Fibroblast of lung (primary cell): ENCODE measurements at regions not wholly inside any gene's neighbourhood (a gene's known extent, or its start where the extent isn't known, plus 50 kb on each side); places are given as distances from the start of the nearest gene placed in this dataset.
"Not testable (repeated sequence)": the region's sequence is repeated elsewhere in the genome, so short reads cannot be mapped to it uniquely, and the experiment has no call there.

ENCODE experiments used
- DNase-seq, 2 donors: peaks; one replicate each; pipeline versions ENCODE4 v3.0.0 to v3.0.0-alpha.2; 2010; ENCODE audit warnings: low read depth in 2 of 2
- H2AFZ ChIP-seq: 2 replicates; pipeline ENCODE4 v1.5.1; 2012; ENCODE audit warnings: low read length, control low read depth, inconsistent platforms
- H3K27ac ChIP-seq: 2 replicates; pipeline ENCODE4 v1.5.1; 2011; ENCODE audit warnings: low read length, control low read depth; ENCODE audit not compliant: insufficient read depth
- H3K27me3 ChIP-seq: 2 replicates; pipeline ENCODE4 v1.5.1; 2011; ENCODE audit warnings: mild to moderate bottlenecking, low read length; ENCODE audit not compliant: control insufficient read depth, insufficient read depth
- H3K36me3 ChIP-seq: 2 replicates; pipeline ENCODE4 v1.5.1; 2011; ENCODE audit warnings: low read length; ENCODE audit not compliant: control insufficient read depth, insufficient read depth
- H3K4me1 ChIP-seq: 2 replicates; pipeline ENCODE4 v1.5.1; 2011; ENCODE audit warnings: low read length; ENCODE audit not compliant: control insufficient read depth, insufficient read depth; ENCODE audit errors: extremely low read depth
- H3K4me2 ChIP-seq: 2 replicates; pipeline ENCODE4 v1.5.1; 2011; ENCODE audit warnings: low read length, control low read depth; ENCODE audit not compliant: insufficient read depth; ENCODE audit errors: extremely low read depth
- H3K4me3 ChIP-seq, 4 experiments: fragments of 200-600 bp in 1 of 4; sonication (generic) in 1 of 4; replicated peaks in 1 of 4; 2 replicates each; pipeline ENCODE4 v1.5.1; 2011 to 2016; ENCODE audit warnings: low read length in 4 of 4, low read depth in 3 of 4, mild to moderate bottlenecking in 3 of 4, control low read depth in 2 of 4, inconsistent platforms in 1 of 4, mixed read lengths in 1 of 4; ENCODE audit not compliant: insufficient read depth in 1 of 4; ENCODE audit errors: control extremely low read depth in 1 of 4
- H3K79me2 ChIP-seq: 2 replicates; pipeline ENCODE4 v1.5.1; 2012; ENCODE audit warnings: mild to moderate bottlenecking, low read length, inconsistent platforms; ENCODE audit not compliant: control insufficient read depth, insufficient read depth
- H3K9ac ChIP-seq: 2 replicates; pipeline ENCODE4 v1.5.1; 2011; ENCODE audit warnings: mild to moderate bottlenecking, low read length, control low read depth; ENCODE audit not compliant: insufficient read depth
- H3K9me3 ChIP-seq: 2 replicates; pipeline ENCODE4 v1.5.1; 2012; ENCODE audit warnings: low read depth, low read length; ENCODE audit not compliant: control insufficient read depth, insufficient read depth
- H4K20me1 ChIP-seq: 2 replicates; pipeline ENCODE4 v1.5.1; 2011; ENCODE audit warnings: low read length; ENCODE audit not compliant: control insufficient read depth, insufficient read depth; ENCODE audit errors: extremely low read depth
- EZH2 ChIP-seq: IDR thresholded peaks from 2 replicates; pipeline ENCODE4 v1.5.1; 2012; ENCODE audit warnings: low read length, control low read depth, mild to moderate bottlenecking; ENCODE audit errors: missing control alignments
- TF ChIP-seq, protein P1 (sequence below), 2 donors: IDR thresholded peaks in 1 of 2; conservative IDR thresholded peaks in 1 of 2; 1 replicate in 1 of 2; 2 replicates in 1 of 2; pipeline ENCODE4 v1.5.1; 2011 to 2012; ENCODE audit warnings: low read length in 2 of 2, control low read depth in 1 of 2, inconsistent platforms in 1 of 2, low read depth in 1 of 2, mild to moderate bottlenecking in 1 of 2

DNA sequence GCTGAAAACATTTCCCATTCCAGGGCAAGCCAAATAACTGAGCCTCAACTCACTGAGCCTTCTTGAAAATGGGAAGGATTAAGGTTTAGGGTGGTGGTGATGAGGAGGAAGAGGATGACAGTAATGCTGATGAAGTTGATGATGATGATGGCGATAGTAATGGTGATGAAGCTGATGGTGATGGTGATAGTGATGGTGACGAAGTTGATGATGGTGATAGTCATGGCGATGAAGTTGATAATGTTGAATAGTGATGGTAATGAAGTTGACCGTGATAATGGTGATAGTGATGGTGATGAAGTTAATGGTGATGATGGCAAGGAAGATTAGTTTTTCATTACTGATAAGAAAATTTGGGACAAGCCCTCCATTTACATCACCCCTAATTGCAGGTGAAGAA, 285.8 kb upstream of the DYNLRB2 start:
- no peaks in the 10 kb centered on the region for H3K27me3 ChIP-seq
- no peaks in the 10 kb centered on the region for H3K4me1 ChIP-seq
- DNase-seq, result no peak
- no peaks in the 10 kb centered on the region for H4K20me1 ChIP-seq
- H3K4me3 ChIP-seq, result no peak overlapping the region
- no peak overlapping the region for H3K4me2 ChIP-seq
- no peak overlapping the region for H3K27ac ChIP-seq
- TF ChIP-seq, protein P1, sequence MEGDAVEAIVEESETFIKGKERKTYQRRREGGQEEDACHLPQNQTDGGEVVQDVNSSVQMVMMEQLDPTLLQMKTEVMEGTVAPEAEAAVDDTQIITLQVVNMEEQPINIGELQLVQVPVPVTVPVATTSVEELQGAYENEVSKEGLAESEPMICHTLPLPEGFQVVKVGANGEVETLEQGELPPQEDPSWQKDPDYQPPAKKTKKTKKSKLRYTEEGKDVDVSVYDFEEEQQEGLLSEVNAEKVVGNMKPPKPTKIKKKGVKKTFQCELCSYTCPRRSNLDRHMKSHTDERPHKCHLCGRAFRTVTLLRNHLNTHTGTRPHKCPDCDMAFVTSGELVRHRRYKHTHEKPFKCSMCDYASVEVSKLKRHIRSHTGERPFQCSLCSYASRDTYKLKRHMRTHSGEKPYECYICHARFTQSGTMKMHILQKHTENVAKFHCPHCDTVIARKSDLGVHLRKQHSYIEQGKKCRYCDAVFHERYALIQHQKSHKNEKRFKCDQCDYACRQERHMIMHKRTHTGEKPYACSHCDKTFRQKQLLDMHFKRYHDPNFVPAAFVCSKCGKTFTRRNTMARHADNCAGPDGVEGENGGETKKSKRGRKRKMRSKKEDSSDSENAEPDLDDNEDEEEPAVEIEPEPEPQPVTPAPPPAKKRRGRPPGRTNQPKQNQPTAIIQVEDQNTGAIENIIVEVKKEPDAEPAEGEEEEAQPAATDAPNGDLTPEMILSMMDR (conservative IDR thresholded peaks at IDR 0.05 in 1 of 2, IDR thresholded peaks at IDR 0.05 in 1 of 2; ENCODE audit: low read depth in 1 of 2, low read length in 2 of 2), result no peak
- no peaks in the 10 kb centered on the region for H3K79me2 ChIP-seq
- H2AFZ ChIP-seq, result no peak overlapping the region
- H3K9ac ChIP-seq, result no peak overlapping the region
- no peaks in the 10 kb centered on the region for H3K9me3 ChIP-seq
- H3K36me3 ChIP-seq, result no peaks in the 10 kb centered on the region

DNA sequence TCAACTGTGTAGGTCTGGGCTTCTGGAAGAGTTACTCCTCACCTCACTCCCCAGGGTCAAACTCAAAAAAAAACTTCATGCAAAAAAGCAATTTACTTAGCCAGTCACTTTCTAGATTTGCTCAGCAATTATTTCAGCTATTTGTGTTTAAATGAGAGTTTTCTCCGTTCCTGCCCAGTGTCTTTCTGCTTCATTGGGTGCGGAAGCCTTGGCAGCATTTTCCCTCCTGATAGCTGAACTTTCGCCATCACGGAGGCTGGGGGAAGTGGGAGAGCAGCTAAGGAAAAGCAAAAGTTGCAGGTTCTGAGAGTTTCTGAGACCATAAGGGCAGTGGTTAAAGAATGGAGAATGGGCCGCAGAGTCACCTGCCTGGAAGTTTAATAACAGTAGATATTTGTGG, 287.1 kb upstream of the DYNLRB2 start:
- no peaks in the 10 kb centered on the region for H3K79me2 ChIP-seq

DNA sequence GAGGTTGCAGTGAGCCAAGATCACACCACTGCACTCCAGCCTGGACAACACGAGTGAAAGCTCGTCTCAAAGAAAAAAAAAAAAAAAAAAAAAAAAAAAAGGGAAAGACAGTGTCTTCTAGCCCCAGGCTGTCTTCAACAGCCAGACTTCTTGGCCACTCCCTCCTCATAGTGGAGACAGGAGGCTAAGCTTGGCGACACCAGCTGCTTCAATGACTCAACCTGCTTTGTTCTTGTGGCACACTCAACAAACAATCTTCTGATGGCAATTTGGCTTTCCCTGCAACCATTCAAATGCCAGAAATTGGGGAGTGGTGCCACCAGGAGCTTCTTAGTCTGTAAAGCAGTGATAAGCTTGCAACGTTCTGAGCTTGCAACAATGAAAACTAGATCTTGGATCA, 290.4 kb upstream of the DYNLRB2 start:
- Histone ChIP-seq H3K36me3 (no peaks in the 10 kb centered on the region), H2AFZ (no peak overlapping the region), H3K9ac (no peak overlapping the region), H3K9me3 (no peaks in the 10 kb centered on the region), H3K4me3 (no peak overlapping the region), H3K79me2 (no peaks in the 10 kb centered on the region), H4K20me1 (no peaks in the 10 kb centered on the region), H3K27me3 (no peaks in the 10 kb centered on the region), H3K27ac (no peak overlapping the region), H3K4me2 (no peak overlapping the region), H3K4me1 (no peaks in the 10 kb centered on the region)
- TF ChIP-seq, protein P1 (conservative IDR thresholded peaks at IDR 0.05 in 1 of 2, IDR thresholded peaks at IDR 0.05 in 1 of 2; ENCODE audit: low read depth in 1 of 2, low read length in 2 of 2), result no peak
- no peak for TF ChIP-seq EZH2
- no peak for DNase-seq

More for the DNA sequence above, 287.1 kb upstream of the DYNLRB2 start:
- no peak for DNase-seq
- Histone ChIP-seq H2AFZ (no peak overlapping the region), H3K9ac (no peak overlapping the region), H3K4me3 (no peak overlapping the region), H3K4me2 (no peak overlapping the region), H3K4me1 (no peaks in the 10 kb centered on the region), H4K20me1 (no peaks in the 10 kb centered on the region), H3K9me3 (no peaks in the 10 kb centered on the region), H3K27me3 (no peaks in the 10 kb centered on the region), H3K36me3 (no peaks in the 10 kb centered on the region), H3K27ac (no peak overlapping the region)
- TF ChIP-seq EZH2, result no peak
- TF ChIP-seq, protein P1 (conservative IDR thresholded peaks at IDR 0.05 in 1 of 2, IDR thresholded peaks at IDR 0.05 in 1 of 2; ENCODE audit: low read depth in 1 of 2, low read length in 2 of 2), result no peak

DNA sequence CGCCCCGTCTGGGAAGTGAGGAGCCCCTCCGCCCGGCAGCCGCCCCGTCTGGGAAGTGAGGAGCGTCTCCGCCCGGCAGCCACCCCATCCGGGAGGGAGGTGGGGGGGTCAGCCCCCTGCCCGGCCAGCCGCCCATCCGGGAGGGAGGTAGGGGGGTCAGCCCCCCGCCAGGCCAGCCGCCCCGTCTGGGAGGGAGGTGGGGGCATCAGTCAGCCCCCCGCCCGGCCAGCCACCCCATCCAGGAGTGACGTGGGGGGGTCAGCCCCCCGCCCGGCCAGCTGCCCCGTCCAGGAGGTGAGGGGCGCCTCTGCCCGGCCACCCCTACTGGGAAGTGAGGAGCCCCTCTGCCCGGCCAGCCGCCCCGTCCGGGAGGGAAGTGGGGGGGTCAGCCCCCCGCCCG, 297.5 kb upstream of the DYNLRB2 start:
- not testable (repeated sequence) for H3K4me2 ChIP-seq, H3K9ac ChIP-seq, H3K4me1 ChIP-seq

DNA sequence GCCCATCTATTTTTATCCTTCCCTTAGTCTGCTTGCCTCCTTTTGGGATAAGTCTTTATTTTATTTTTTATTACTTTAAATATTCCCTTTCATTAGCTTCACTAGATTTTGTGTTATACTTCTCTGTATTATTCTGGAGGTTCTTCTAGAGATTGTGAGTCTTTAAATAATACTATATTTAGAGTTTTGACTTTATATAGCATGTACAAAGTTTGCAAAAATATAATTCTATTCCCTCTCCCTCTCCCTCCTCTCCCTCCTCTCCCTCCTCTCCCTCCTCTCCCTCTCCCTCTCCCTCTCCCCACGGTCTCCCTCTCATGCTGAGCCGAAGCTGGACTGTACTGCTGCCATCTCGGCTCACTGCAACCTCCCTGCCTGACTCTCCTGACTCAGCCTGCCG, 298.5 kb upstream of the DYNLRB2 start:
- H3K4me1 ChIP-seq, H3K27ac ChIP-seq, H4K20me1 ChIP-seq, H3K4me3 ChIP-seq, H3K9me3 ChIP-seq, H3K27me3 ChIP-seq, H3K79me2 ChIP-seq, H2AFZ ChIP-seq, DNase-seq, H3K4me2 ChIP-seq, H3K9ac ChIP-seq, H3K36me3 ChIP-seq: not testable (repeated sequence)

More for the DNA sequence above, 297.5 kb upstream of the DYNLRB2 start:
- not testable (repeated sequence) for H3K27me3 ChIP-seq, H2AFZ ChIP-seq, H3K27ac ChIP-seq, H3K9me3 ChIP-seq, H3K4me3 ChIP-seq, H3K36me3 ChIP-seq, DNase-seq, H3K79me2 ChIP-seq, H4K20me1 ChIP-seq
